Motor neuron (in vitro differentiated cells): ENCODE measurements at regions not wholly inside any gene's neighbourhood (a gene's known extent, or its start where the extent isn't known, plus 50 kb on each side); places are given as distances from the start of the nearest gene placed in this dataset.

Experiments
- ATAC-seq, 8 experiments: fragments of 200-7000 bp; cut with Tn5 transposase; replicated peaks in 6 of 8; 2 replicates each; pipeline ENCODE4 v1.8.0; 2021; ENCODE audit warnings: mild to moderate bottlenecking in 8 of 8, moderate library complexity in 8 of 8
- H3K27ac ChIP-seq, 2 donors: fragments of 250-450 bp; sonication (Bioruptor Pico); 2 replicates each; pipeline ENCODE4 v1.9.0; 2021; ENCODE audit warnings: antibody characterized with exemption in 2 of 2, mild to moderate bottlenecking in 2 of 2, moderate library complexity in 1 of 2
- H3K4me1 ChIP-seq, 2 donors: fragments of 250-450 bp; sonication (Bioruptor Pico); replicated peaks in 1 of 2; 2 replicates each; pipeline ENCODE4 v1.6.1; 2021; ENCODE audit warnings: antibody characterized with exemption in 2 of 2, mild to moderate bottlenecking in 2 of 2, moderate library complexity in 1 of 2
- H3K4me3 ChIP-seq, 5 donors: fragments of 250-450 bp; sonication (Bioruptor Pico); 2 replicates each; pipeline ENCODE4 v1.9.0; 2021; ENCODE audit warnings: antibody characterized with exemption in 5 of 5, mild to moderate bottlenecking in 5 of 5, moderate library complexity in 4 of 5
- WGBS, 10 experiments: fragments of 450-650 bp; shearing (Covaris generic); methylation state at CpG; one replicate each; pipeline ENCODE4 v1.0.0; 2022; 5-methylcytosine and 5-hydroxymethylcytosine counted together
- in situ Hi-C, 9 experiments: fragments of 400-800 bp; cut with MboI; loops; one replicate each; pipeline ENCODE4 v1.15.0; 2021; ENCODE audit warnings: low sequenced_read_pairs in 9 of 9, low pct_unique_long_range_greater_than_20kb in 2 of 9; ENCODE audit not compliant: unreplicated experiment in 9 of 9

- in situ Hi-C loops = loop anchor here in 2 of 9 experiments (25.0 kb wide), 2 partner anchors 110 to 365 kb away; partner anchors contain the start of gene IRF2BP2 (in 2 of the 2)
- Histone ChIP-seq H3K27ac (peak overlapping the region; percentile 92 to 95), H3K4me1 (peaks cover 90 to 91% of the 10 kb centered on the region in 2 donors), H3K4me3 (no peak overlapping the region)
- 3 to 80% (median 53%) methylated on average over 1 to 9 of the region's 9 CpGs for WGBS, 10 experiments
- no peak for ATAC-seq
These were observed 112.3 kb upstream of the IRF2BP2 start for GRCh38 chr1:234722270-234722704.

GRCh38 chr1:234721476-234722269 lies 111.7 kb upstream of the IRF2BP2 start:
- WGBS, 10 experiments = 0 to 100% (median 60%) methylated on average over 1 to 12 of the region's 12 CpGs
- in situ Hi-C loops = loop anchor here in 2 of 9 experiments (25.0 kb wide), 2 partner anchors 109 to 366 kb away; partner anchors contain the start of gene IRF2BP2 (in 2 of the 2)
- peak overlapping the region; percentile 92 to 95 for H3K27ac ChIP-seq

GRCh38 chr1:234720709-234721441 lies 110.9 kb upstream of the IRF2BP2 start:
- in situ Hi-C loops = loop anchor here in 2 of 9 experiments (25.0 kb wide), 2 partner anchors 109 to 366 kb away; partner anchors contain the start of gene IRF2BP2 (in 2 of the 2)
- Histone ChIP-seq H3K4me3 (no peak overlapping the region), H3K27ac (no peak overlapping the region), H3K4me1 (peaks cover 90 to 91% of the 10 kb centered on the region in 2 donors)
- 20 to 96% (median 83%) methylated on average over 2 to 14 of the region's 15 CpGs; no CpG with 5 or more reads in 5 of the 10 experiments for WGBS, 10 experiments
- peak in 2 of 8 experiments; percentile 1 to 9 for ATAC-seq

More at GRCh38 chr1:234721476-234722269, 111.7 kb upstream of the IRF2BP2 start:
- no peak for ATAC-seq
- Histone ChIP-seq H3K4me3 (no peak overlapping the region), H3K4me1 (peaks cover 90 to 91% of the 10 kb centered on the region in 2 donors)

- in situ Hi-C loops = loop anchor here in 2 of 9 experiments (25.0 kb wide), 2 partner anchors 107 to 368 kb away; partner anchors contain the start of gene IRF2BP2 (in 2 of the 2)
- Histone ChIP-seq H3K4me3 (no peak overlapping the region), H3K4me1 (peaks cover 83 to 85% of the 10 kb centered on the region in 2 donors), H3K27ac (peak overlapping the region in 1 of 2 donors; percentile 3)
- no peak for ATAC-seq
- WGBS, 10 experiments = 48 to 100% (median 56%) methylated on average over 1 to 8 of the region's 8 CpGs; no CpG with 5 or more reads in 3 of the 10 experiments
These were observed 109.7 kb upstream of the IRF2BP2 start for GRCh38 chr1:234719454-234720251.

GRCh38 chr1:234718496-234719453 lies 108.8 kb upstream of the IRF2BP2 start:
- in situ Hi-C loops = loop anchor here in 2 of 9 experiments (25.0 kb wide), 2 partner anchors 106 to 369 kb away; partner anchors contain the start of gene IRF2BP2 (in 2 of the 2)
- 59 to 96% (median 77%) methylated on average over 2 to 10 of the region's 10 CpGs for WGBS, 10 experiments
- peaks cover 76 to 86% of the 10 kb centered on the region in 2 donors for H3K4me1 ChIP-seq
- no peak for ATAC-seq
- H3K27ac ChIP-seq = no peak overlapping the region
- no peak overlapping the region for H3K4me3 ChIP-seq

GRCh38 chr1:234716908-234717375 lies 107.0 kb upstream of the IRF2BP2 start:
- in situ Hi-C loops = loop anchor here in 2 of 9 experiments (25.0 kb wide), 2 partner anchors 105 to 370 kb away; partner anchors contain the start of gene IRF2BP2 (in 2 of the 2)
- peak in 5 of 8 experiments; percentile 61 to 93 (median 74) for ATAC-seq

GRCh38 chr1:234715252-234716014 lies 105.5 kb upstream of the IRF2BP2 start:
- in situ Hi-C loops = loop anchor here in 2 of 9 experiments (25.0 kb wide), 2 partner anchors 103 to 372 kb away; partner anchors contain the start of gene IRF2BP2 (in 2 of the 2)

More at GRCh38 chr1:234716908-234717375, 107.0 kb upstream of the IRF2BP2 start:
- H3K4me1 ChIP-seq = peaks cover 58 to 68% of the 10 kb centered on the region in 2 donors
- H3K4me3 ChIP-seq = no peak overlapping the region
- WGBS, 10 experiments = 30 to 80% (median 59%) methylated on average over 2 to 15 of the region's 15 CpGs; no CpG with 5 or more reads in 1 of the 10 experiments
- H3K27ac ChIP-seq = peak overlapping the region; percentile 17 to 46

GRCh38 chr1:234713859-234714258 lies 103.9 kb upstream of the IRF2BP2 start:
- ATAC-seq = no peak
- Histone ChIP-seq H3K4me1 (peaks cover 42 to 57% of the 10 kb centered on the region in 2 donors), H3K4me3 (no peak overlapping the region), H3K27ac (no peak overlapping the region)
- 88 to 100% (median 95%) methylated on average over 2 to 5 of the region's 5 CpGs; no CpG with 5 or more reads in 5 of the 10 experiments for WGBS, 10 experiments
- in situ Hi-C loops = loop anchor here in 2 of 9 experiments (25.0 kb wide), 2 partner anchors 102 to 373 kb away; partner anchors contain the start of gene IRF2BP2 (in 2 of the 2)

More at GRCh38 chr1:234715252-234716014, 105.5 kb upstream of the IRF2BP2 start:
- Histone ChIP-seq H3K4me1 (peaks cover 48 to 57% of the 10 kb centered on the region in 2 donors), H3K27ac (no peak overlapping the region), H3K4me3 (no peak overlapping the region)
- 29 to 100% (median 91%) methylated on average over 1 to 10 of the region's 10 CpGs for WGBS, 10 experiments
- ATAC-seq = peak in 2 of 8 experiments; percentile 38 to 50

- 82 to 100% (median 93%) methylated on average over 2 to 10 of the region's 11 CpGs; no CpG with 5 or more reads in 2 of the 10 experiments for WGBS, 10 experiments
- ATAC-seq = no peak
- in situ Hi-C loops = loop anchor here in 2 of 9 experiments (25.0 kb wide), 2 partner anchors 101 to 374 kb away; partner anchors contain the start of gene IRF2BP2 (in 2 of the 2)
These were observed 103.5 kb upstream of the IRF2BP2 start for GRCh38 chr1:234713440-234713839.

GRCh38 chr1:234712891-234713305 lies 102.9 kb upstream of the IRF2BP2 start:
- Histone ChIP-seq H3K4me3 (no peak overlapping the region), H3K27ac (no peak overlapping the region), H3K4me1 (peaks cover 34 to 49% of the 10 kb centered on the region in 2 donors)
- in situ Hi-C loops = loop anchor here in 2 of 9 experiments (25.0 kb wide), 2 partner anchors 101 to 374 kb away; partner anchors contain the start of gene IRF2BP2 (in 2 of the 2)
- WGBS, 10 experiments = 79 to 95% (median 83%) methylated on average over 1 to 5 of the region's 5 CpGs; no CpG with 5 or more reads in 3 of the 10 experiments
- no peak for ATAC-seq

More at GRCh38 chr1:234713440-234713839, 103.5 kb upstream of the IRF2BP2 start:
- Histone ChIP-seq H3K4me3 (no peak overlapping the region), H3K27ac (no peak overlapping the region), H3K4me1 (peaks cover 37 to 55% of the 10 kb centered on the region in 2 donors)
